Daoy (cell line): ENCODE measurements at regions not wholly inside any gene's neighbourhood (a gene's known extent, or its start where the extent isn't known, plus 50 kb on each side); places are given as distances from the start of the nearest gene placed in this dataset.

Experiments
- DNase-seq: peaks from one replicate; pipeline ENCODE4 v3.0.0-alpha.2; 2015; ENCODE audit warnings: low read depth

DNA sequence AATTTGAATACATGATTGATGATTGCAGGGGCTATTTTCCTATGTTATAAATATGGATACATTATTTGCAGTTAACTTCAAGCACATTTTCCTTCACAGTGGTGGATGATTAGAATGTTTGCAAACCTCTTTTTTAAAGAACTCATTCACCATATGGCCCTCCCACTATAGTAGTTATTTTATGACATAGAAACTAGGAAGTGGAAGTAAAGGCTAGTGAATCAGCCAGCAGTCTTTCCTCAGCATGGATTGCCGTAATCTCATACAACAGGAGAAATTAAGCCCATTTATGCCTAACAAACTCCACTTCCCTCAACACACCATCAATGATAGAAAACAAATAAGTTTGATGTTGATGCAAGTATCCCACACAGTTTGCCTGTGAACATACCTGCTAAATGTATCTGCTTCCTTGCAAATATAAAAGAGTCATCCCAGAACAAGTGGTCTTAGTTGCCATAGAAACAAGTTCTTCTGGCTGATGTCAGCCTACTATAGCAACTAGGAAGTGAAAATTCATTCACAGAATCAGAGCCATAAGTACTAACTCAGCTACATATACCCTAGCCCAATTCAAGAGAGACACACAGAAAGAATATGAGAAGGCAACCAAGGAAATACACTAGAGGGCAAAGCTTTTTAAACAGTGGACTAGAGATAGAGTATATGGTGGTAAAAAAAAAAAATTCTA lies 100.9 kb upstream of the RADX start:
- no peak for DNase-seq
